ENCODE measurements at regions not wholly inside any gene's neighbourhood (a gene's known extent, or its start where the extent isn't known, plus 50 kb on each side); places are given as distances from the start of the nearest gene placed in this dataset.
"Not testable (repeated sequence)": the region's sequence is repeated elsewhere in the genome, so short reads cannot be mapped to it uniquely, and the experiment has no call there.

GRCh38 chr15:44904651-44905340 is 51.7 kb upstream of the TERB2 start:
- H3K36me3 ChIP-seq (ENCODE audit: control insufficient read depth, insufficient read depth, low read length); H3K4me1 ChIP-seq (replicated peaks in 1 of 2; ENCODE audit: control insufficient read depth in 2 of 2, insufficient read depth in 2 of 2, low read length in 2 of 2); H3K9ac ChIP-seq (ENCODE audit: insufficient read depth in 1 of 2, low read depth in 2 of 2, low read length in 2 of 2); H3K79me2 ChIP-seq (ENCODE audit: control insufficient read depth, insufficient read depth, low read length); H2AFZ ChIP-seq (ENCODE audit: low read depth, low read length); H3K9me1 ChIP-seq (ENCODE audit: control insufficient read depth, insufficient read depth, low read length); intact Hi-C loops (cut with micrococcal nuclease); in situ Hi-C loops (cut with MboI); CTCF ChIA-PET (ENCODE audit: low intra/inter-chr PET ratio); POLR2A ChIA-PET; FAIRE-seq; H4K20me1 ChIP-seq (replicated peaks; ENCODE audit: control insufficient read depth, insufficient read depth, low read length); H3K27me3 ChIP-seq (ENCODE audit: control insufficient read depth in 2 of 2, insufficient read depth in 2 of 2, low read length in 2 of 2); H3K9me3 ChIP-seq (replicated peaks; ENCODE audit: control insufficient read depth, insufficient read depth, low read depth, low read length); DNase-seq (ENCODE audit: extremely low read depth in 1 of 4, low spot score in 3 of 4); H3K27ac ChIP-seq (ENCODE audit: extremely low read depth, low read depth, low read length); ATAC-seq; H3K4me2 ChIP-seq (ENCODE audit: insufficient read depth, low read length); H3K4me3 ChIP-seq; BruUV-seq (replicated peaks); TF ChIP-seq ZBTB40 (CRISPR knock-in tag; IDR thresholded peaks at IDR 0.05); PBX2 (CRISPR knock-in tag; IDR thresholded peaks at IDR 0.05; ENCODE audit: low read depth): not testable (repeated sequence)
- peak; percentile 69; the same call in 1 of the 2 replicates for TF ChIP-seq PKNOX1 (IDR thresholded peaks at IDR 0.05)
- peak; percentile 69 for TF ChIP-seq ZBTB40 (IDR thresholded peaks at IDR 0.05)
- TF ChIP-seq MEIS2 (IDR thresholded peaks at IDR 0.05; ENCODE audit: partially characterized antibody), result peak; percentile 75
- peak; percentile 56 for TF ChIP-seq PBX2 (tag; conservative IDR thresholded peaks at IDR 0.05; ENCODE audit: low read depth)
- WGBS (ENCODE audit: insufficient coverage, low coverage, missing lambda C conversion rate), result 8% methylated on average over 6 of the region's 6 CpGs

Data from K562 (cell line).